Right lobe of liver (tissue), 4 donors: ENCODE measurements at regions not wholly inside any gene's neighbourhood (a gene's known extent, or its start where the extent isn't known, plus 50 kb on each side); places are given as distances from the start of the nearest gene placed in this dataset.

Source experiments
- CTCF ChIP-seq, 4 donors: fragments of 200-600 bp in 3 of 4; fragments of 450-650 bp in 1 of 4; IDR thresholded peaks; one replicate each; pipeline versions ENCODE4 v1.5.1 to v1.8.0; 2016 to 2022; ENCODE audit warnings: antibody characterized with exemption in 4 of 4, mild to moderate bottlenecking in 2 of 4
- POLR2A ChIP-seq: fragments of 450-650 bp; IDR thresholded peaks from one replicate; pipeline ENCODE4 v1.6.1; 2017; ENCODE audit warnings: antibody characterized with exemption, mild to moderate bottlenecking
- donor health status: DM: no; HTN: no; CAD: no.
- donor health status: DM: no; HTN: no; CAD: no.
- donor health status: DM: no; HTN: yes; CAD: no.

DNA sequence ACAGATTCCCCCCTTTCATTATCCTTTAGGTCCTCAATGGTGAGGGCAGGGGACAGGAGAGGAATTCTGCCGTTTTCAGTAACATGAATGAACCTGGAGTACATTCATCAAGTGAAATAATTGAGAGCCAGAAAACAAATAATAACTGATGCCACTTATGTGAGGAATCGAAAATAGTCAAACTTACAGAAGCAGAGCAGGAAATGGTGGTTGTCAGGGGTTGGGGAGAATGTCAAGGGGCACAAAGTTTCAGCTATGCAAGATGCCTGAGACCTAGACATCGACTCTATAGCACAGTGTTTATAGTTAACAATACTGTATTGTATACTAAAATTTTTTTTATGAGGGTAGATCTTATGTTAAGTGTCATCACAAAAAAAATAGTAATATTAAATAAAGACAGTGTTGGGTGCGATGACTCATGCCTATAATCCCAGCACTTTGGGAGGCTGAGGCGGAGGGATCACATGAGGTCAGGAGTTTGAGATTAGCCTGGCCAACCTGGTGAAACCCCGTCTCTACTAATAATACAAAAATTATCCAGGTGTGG, 1219.8 kb downstream of the GATA3 start:
- TF ChIP-seq POLR2A (no peak), CTCF (IDR thresholded peaks at IDR 0.05) (no peak)
